ENCODE measurements at regions not wholly inside any gene's neighbourhood (a gene's known extent, or its start where the extent isn't known, plus 50 kb on each side); places are given as distances from the start of the nearest gene placed in this dataset.

- TF ChIP-seq CTCF (conservative IDR thresholded peaks at IDR 0.05; ENCODE audit: low read depth, low read length) (no peak), EZH2 (IDR thresholded peaks at IDR 0.05; ENCODE audit: low read length, unreplicated experiment) (no peak), EZH2phosphoT487 (IDR thresholded peaks at IDR 0.05; ENCODE audit: borderline replicate concordance, low read length) (no peak)
Observed at GRCh38 chr12:31834150-31834549, 105.3 kb upstream of the AMN1 start.

All from PC-3 (cell line).